ENCODE measurements at regions not wholly inside any gene's neighbourhood (a gene's known extent, or its start where the extent isn't known, plus 50 kb on each side); places are given as distances from the start of the nearest gene placed in this dataset.
"Not testable (repeated sequence)": the region's sequence is repeated elsewhere in the genome, so short reads cannot be mapped to it uniquely, and the experiment has no call there.

DNA sequence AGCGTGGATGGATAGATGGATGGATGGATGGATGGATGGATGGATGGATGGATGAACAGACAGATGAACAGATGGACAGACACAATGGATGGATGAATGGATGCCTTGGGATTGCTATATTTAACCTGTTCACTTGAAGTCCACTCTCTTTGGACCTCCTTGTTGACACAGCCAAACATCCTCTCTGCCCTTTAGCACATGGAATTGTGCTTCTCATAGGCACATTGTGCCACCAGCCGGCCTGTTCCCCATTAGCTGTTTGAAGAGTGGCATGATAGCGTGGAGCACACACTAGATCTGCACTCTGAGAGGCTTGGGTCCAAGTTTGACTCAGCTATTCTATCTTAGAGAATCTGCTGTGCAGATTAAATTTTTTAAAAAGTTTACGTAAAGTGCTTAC is 56.9 kb upstream of the GSC start:
- DNase-seq: no peak

DNA sequence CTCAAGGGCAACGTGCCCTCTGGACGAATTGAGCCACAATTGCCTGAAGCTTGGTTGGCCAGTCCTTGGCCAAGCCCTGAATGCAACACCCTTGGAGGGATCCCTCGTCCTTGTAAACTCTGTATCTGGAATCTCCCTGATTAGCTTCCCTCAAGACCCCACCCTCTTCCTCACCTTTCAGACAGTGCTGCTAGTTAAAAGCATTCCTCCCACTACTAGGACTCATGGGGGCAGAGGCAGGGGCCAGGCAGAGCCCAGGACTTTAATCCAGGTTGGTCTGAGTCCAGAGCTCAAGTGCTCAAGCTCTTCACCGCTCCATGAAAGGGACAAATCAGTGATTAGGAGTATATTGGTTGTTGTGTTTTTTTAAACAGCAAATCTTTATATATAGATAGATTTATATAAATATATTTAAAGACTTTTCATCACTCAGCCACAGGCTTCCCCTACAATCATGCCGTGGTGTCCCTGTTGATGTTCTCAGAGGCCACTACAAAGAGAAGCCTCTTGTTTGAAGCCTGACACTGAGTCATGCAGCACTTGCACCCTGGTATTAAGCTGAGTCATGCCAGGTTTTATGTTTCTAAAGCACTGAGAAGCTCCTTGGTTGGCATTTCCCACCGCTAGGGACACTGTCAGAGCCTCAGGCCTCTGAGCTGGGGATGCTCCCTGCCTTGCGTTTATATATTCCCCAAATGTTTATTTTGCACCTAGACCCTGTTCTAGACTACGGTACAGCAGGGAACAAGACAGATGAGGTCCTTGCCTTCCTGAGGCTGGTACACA is 53.8 kb upstream of the GSC start:
- DNase-seq: no peak

DNA sequence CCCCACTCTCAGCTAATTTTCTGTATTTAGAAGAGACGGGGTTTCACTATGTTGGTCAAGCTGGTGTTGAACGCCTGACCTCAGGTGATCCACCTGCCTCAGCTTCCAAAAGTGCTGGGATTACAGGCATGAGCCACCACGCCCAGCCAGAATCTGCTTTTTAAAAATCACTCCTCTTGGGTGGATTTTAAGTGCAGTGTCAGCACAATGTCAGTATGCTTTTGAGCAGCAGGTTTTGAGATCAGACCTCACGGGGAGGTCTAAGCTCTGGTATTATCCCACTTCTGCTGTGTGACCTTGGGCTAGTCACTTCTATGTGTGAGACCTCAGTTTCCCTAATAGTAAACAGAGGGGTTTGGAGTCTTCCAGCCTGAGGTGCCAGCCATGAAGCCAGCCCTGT is 51.8 kb upstream of the GSC start:
- no peak for DNase-seq

DNA sequence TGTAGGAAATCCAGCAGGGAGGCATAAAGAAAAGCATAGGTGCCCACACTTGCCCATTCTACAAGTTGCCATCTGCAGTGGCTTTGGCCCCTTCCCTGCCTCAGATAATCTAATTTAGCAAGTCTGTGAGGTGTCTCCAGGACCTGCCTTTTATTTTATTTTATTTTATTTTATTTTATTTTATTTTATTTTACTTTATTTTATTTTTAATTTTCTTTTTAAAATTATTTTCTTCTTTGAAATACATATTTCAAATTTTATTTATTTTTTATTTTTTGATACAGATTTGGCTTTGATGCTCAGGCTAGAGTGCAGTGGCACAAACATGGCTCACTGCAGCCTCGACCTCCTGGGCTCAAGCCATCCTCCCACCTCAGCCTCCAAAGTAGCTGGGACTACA is 51.0 kb upstream of the GSC start:
- DNase-seq: not testable (repeated sequence)

All from NCI-H2081 (cell line).